Esophagus squamous epithelium (tissue), 4 donors: ENCODE measurements at regions not wholly inside any gene's neighbourhood (a gene's known extent, or its start where the extent isn't known, plus 50 kb on each side); places are given as distances from the start of the nearest gene placed in this dataset.

Experiments
- POLR2A ChIP-seq, 4 donors: fragments of 450-650 bp; IDR thresholded peaks; one replicate each; pipeline ENCODE4 v1.6.1; 2017; ENCODE audit warnings: antibody characterized with exemption in 4 of 4, mild to moderate bottlenecking in 4 of 4, moderate library complexity in 3 of 4
- TF ChIP-seq, protein P1 (sequence below), 6 experiments: fragments of 450-650 bp in 4 of 6; fragments of 200-600 bp in 2 of 6; sonication (generic) in 2 of 6; IDR thresholded peaks; one replicate each; pipeline ENCODE4 v1.5.1; 2016 to 2019; ENCODE audit warnings: antibody characterized with exemption in 6 of 6, mild to moderate bottlenecking in 4 of 6, moderate library complexity in 4 of 6

DNA sequence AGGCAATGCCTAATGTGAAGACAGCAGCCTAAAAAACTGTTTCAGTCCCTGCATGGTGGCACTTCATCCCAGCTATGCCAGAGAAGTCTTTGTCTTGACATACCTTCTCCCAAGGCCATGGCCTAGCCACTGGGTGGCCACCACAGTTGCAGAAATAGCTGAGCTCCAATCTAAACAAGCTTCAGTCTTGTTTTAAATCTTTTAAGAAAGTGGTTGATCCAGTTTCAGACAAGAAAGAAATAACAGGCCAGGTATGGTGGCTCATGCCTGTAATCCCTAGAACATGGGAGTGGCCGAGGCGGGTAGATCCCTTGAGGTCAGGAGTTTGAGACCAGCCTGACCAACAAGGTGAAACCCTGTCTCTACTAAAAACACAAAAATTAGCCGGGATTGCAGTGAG, 600.0 kb upstream of the PLXNA2 start:
- TF ChIP-seq, protein P1, sequence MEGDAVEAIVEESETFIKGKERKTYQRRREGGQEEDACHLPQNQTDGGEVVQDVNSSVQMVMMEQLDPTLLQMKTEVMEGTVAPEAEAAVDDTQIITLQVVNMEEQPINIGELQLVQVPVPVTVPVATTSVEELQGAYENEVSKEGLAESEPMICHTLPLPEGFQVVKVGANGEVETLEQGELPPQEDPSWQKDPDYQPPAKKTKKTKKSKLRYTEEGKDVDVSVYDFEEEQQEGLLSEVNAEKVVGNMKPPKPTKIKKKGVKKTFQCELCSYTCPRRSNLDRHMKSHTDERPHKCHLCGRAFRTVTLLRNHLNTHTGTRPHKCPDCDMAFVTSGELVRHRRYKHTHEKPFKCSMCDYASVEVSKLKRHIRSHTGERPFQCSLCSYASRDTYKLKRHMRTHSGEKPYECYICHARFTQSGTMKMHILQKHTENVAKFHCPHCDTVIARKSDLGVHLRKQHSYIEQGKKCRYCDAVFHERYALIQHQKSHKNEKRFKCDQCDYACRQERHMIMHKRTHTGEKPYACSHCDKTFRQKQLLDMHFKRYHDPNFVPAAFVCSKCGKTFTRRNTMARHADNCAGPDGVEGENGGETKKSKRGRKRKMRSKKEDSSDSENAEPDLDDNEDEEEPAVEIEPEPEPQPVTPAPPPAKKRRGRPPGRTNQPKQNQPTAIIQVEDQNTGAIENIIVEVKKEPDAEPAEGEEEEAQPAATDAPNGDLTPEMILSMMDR (IDR thresholded peaks at IDR 0.05): peak in 1 of 6 experiments; percentile 26
- TF ChIP-seq POLR2A (IDR thresholded peaks at IDR 0.05): no peak
